Endothelial cell of umbilical vein (primary cell): ENCODE measurements at regions not wholly inside any gene's neighbourhood (a gene's known extent, or its start where the extent isn't known, plus 50 kb on each side); places are given as distances from the start of the nearest gene placed in this dataset.

Experiments
- CTCF ChIP-seq, 2 donors: IDR thresholded peaks; 1 replicate in 1 of 2; 2 replicates in 1 of 2; pipeline ENCODE4 v1.5.1; 2011; ENCODE audit warnings: low read length in 2 of 2, mild to moderate bottlenecking in 2 of 2, moderate library complexity in 2 of 2, control low read depth in 1 of 2, inconsistent platforms in 1 of 2, low read depth in 1 of 2; ENCODE audit not compliant: insufficient read depth in 1 of 2; ENCODE audit errors: extremely low read depth in 1 of 2
- MYC ChIP-seq: IDR thresholded peaks from one replicate; pipeline ENCODE4 v1.6.1; 2011; ENCODE audit warnings: mild to moderate bottlenecking, low read depth, low read length
- POLR2A ChIP-seq: IDR thresholded peaks from 2 replicates; pipeline ENCODE4 v1.6.1; 2012; ENCODE audit warnings: low read depth, mild to moderate bottlenecking, control low read depth, low read length

- TF ChIP-seq POLR2A (no peak), MYC (no peak), CTCF (IDR thresholded peaks at IDR 0.05; ENCODE audit: extremely low read depth in 1 of 2, insufficient read depth in 1 of 2, low read depth in 1 of 2, low read length in 2 of 2) (no peak)
These were observed 391.3 kb downstream of the CMPK2 start for GRCh38 chr2:6474161-6475140.
